Upper lobe of left lung (tissue), 4 donors: ENCODE measurements at regions not wholly inside any gene's neighbourhood (a gene's known extent, or its start where the extent isn't known, plus 50 kb on each side); places are given as distances from the start of the nearest gene placed in this dataset.

ENCODE experiments used
- POLR2A ChIP-seq, 4 donors: fragments of 450-650 bp; IDR thresholded peaks; one replicate each; pipeline ENCODE4 v1.5.1; 2016 to 2017; ENCODE audit warnings: antibody characterized with exemption in 4 of 4, mild to moderate bottlenecking in 2 of 4
- TF ChIP-seq, protein P1 (sequence below), 6 experiments: fragments of 450-650 bp in 4 of 6; fragments of 200-600 bp in 2 of 6; sonication (generic) in 2 of 6; IDR thresholded peaks; one replicate each; pipeline ENCODE4 v1.5.1; 2016 to 2019; ENCODE audit warnings: antibody characterized with exemption in 6 of 6

DNA sequence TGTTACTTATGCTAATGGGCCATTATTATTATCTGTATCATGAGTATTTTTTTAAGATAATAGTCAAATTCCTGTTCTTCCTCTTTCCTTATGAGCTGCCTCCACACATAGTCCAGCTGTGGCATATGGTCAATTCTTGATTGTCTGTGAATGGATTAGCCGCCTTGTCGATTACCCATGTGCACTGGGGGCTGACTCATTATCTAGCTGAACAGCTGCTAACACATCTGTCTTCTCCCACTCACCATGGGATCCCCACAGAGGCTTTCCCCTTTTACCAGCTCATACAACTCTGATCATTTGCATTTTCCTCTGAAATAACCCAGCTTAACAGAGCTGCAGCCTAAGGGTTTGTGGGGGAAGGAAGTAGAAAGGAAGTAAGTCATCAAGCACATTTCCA, 915.0 kb downstream of the CDH11 start:
- TF ChIP-seq, protein P1, sequence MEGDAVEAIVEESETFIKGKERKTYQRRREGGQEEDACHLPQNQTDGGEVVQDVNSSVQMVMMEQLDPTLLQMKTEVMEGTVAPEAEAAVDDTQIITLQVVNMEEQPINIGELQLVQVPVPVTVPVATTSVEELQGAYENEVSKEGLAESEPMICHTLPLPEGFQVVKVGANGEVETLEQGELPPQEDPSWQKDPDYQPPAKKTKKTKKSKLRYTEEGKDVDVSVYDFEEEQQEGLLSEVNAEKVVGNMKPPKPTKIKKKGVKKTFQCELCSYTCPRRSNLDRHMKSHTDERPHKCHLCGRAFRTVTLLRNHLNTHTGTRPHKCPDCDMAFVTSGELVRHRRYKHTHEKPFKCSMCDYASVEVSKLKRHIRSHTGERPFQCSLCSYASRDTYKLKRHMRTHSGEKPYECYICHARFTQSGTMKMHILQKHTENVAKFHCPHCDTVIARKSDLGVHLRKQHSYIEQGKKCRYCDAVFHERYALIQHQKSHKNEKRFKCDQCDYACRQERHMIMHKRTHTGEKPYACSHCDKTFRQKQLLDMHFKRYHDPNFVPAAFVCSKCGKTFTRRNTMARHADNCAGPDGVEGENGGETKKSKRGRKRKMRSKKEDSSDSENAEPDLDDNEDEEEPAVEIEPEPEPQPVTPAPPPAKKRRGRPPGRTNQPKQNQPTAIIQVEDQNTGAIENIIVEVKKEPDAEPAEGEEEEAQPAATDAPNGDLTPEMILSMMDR (IDR thresholded peaks at IDR 0.05), result no peak
- no peak for TF ChIP-seq POLR2A (IDR thresholded peaks at IDR 0.05)
